ENCODE measurements at regions not wholly inside any gene's neighbourhood (a gene's known extent, or its start where the extent isn't known, plus 50 kb on each side); places are given as distances from the start of the nearest gene placed in this dataset.

DNA sequence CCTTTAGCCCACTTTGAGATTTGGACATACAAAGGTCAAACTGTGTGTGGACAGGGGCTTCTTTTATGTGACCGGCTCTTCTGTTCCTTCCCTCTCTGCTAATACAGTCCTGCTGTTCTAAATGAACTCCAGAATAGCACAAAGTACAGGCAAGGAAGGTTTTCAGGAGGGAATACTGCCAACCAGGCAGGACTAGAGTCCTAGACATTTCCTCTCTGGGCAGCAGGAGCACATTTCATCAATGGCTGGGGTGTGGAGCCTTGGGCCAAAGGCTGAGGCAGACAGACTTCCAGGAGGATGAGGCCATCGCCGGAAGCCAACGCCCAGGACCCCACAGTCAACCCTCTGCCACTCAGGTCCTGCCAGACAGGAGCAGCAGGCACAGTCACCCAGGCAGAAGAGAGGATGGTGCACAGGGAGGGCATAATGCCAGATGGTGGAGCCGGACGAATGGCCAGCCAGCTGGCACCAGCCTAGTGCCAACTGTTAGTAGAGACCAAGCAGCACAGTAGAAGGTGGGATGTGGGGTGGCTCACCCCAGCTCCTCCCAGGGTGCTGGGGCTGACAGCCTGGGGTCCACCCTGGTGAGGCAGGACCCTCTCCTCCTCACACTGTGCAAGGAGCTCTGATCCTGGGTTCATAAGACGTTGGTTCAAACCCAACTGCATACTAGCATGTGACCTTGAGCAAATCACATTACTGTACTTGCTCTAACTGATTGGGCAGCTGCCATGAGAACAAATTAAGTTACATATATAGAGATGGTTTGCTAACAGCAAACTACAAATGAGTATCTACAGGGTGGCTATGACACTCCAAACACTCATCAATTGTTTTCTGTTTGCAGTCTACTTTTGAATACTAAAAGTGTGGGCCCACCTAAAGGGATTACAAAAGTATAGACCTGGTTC lies 410.7 kb downstream of the SIPA1L2 start:
- 93 to 94% methylated on average over 2 to 7 of the region's 7 CpGs for WGBS, 2 experiments (ENCODE audit: insufficient coverage in 1 of 2, insufficient read length in 1 of 2)

DNA sequence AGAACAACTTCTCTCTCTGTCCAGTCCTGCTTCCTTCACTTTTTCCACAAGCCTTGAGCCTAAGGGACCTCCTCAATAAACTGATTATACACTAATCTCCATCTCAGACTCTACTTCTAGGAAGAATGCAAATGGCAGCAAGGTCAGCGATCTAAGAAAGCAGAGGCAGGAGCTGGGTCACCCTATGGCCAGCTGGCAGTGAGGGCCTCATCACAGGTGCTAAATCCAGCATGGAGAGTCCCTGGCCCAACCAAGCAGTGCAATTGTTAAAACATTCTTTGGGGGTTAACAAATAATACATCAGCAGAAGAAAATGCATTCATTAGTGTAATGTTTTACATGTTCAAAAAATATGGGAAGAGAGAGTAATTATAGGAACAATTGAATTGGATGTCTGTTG lies 416.0 kb downstream of the SIPA1L2 start:
- no peak for DNase-seq
- no peaks in the 10 kb centered on the region for H3K9me3 ChIP-seq (ENCODE audit: control insufficient read depth, low read length)
- H3K4me3 Mint-ChIP-seq, result no peak overlapping the region
- WGBS, 2 experiments (ENCODE audit: insufficient coverage in 1 of 2, insufficient read length in 1 of 2), result 91 to 100% methylated on average over 1 of the region's 1 CpG
- TF ChIP-seq, protein P1, sequence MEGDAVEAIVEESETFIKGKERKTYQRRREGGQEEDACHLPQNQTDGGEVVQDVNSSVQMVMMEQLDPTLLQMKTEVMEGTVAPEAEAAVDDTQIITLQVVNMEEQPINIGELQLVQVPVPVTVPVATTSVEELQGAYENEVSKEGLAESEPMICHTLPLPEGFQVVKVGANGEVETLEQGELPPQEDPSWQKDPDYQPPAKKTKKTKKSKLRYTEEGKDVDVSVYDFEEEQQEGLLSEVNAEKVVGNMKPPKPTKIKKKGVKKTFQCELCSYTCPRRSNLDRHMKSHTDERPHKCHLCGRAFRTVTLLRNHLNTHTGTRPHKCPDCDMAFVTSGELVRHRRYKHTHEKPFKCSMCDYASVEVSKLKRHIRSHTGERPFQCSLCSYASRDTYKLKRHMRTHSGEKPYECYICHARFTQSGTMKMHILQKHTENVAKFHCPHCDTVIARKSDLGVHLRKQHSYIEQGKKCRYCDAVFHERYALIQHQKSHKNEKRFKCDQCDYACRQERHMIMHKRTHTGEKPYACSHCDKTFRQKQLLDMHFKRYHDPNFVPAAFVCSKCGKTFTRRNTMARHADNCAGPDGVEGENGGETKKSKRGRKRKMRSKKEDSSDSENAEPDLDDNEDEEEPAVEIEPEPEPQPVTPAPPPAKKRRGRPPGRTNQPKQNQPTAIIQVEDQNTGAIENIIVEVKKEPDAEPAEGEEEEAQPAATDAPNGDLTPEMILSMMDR (conservative IDR thresholded peaks at IDR 0.05), result no peak
- no peaks in the 10 kb centered on the region for H3K36me3 ChIP-seq (ENCODE audit: control insufficient read depth, insufficient read depth, low read length)
- H3K27me3 Mint-ChIP-seq (ENCODE audit: insufficient read depth), result peaks cover 8% of the 10 kb centered on the region
- no peak overlapping the region for H3K9ac ChIP-seq (ENCODE audit: extremely low read depth, low read length, poor library complexity, severe bottlenecking)
- no peak overlapping the region for H3K27ac Mint-ChIP-seq
- H3K4me1 Mint-ChIP-seq, result peaks cover 7% of the 10 kb centered on the region
- H3K4me3 ChIP-seq (ENCODE audit: low read length), result no peak overlapping the region
- no peaks in the 10 kb centered on the region for H3K9me3 Mint-ChIP-seq
- no peak overlapping the region for H3K27ac ChIP-seq (ENCODE audit: low read depth, low read length)
- no peaks in the 10 kb centered on the region for H3K36me3 Mint-ChIP-seq (ENCODE audit: low read depth)
- no peaks in the 10 kb centered on the region for H3K27me3 ChIP-seq (ENCODE audit: control insufficient read depth, insufficient read depth, low read length, poor library complexity, severe bottlenecking)
- H3K4me1 ChIP-seq (ENCODE audit: control insufficient read depth, insufficient read depth, low read length), result no peaks in the 10 kb centered on the region

More for the DNA sequence above, 410.7 kb downstream of the SIPA1L2 start:
- Histone ChIP-seq H3K9ac (ENCODE audit: extremely low read depth, low read length, poor library complexity, severe bottlenecking) (no peak overlapping the region), H3K4me1 (ENCODE audit: control insufficient read depth, insufficient read depth, low read length) (no peaks in the 10 kb centered on the region), H3K27ac (ENCODE audit: low read depth, low read length) (no peak overlapping the region), H3K9me3 (ENCODE audit: control insufficient read depth, low read length) (peaks cover 5% of the 10 kb centered on the region), H3K27me3 (ENCODE audit: control insufficient read depth, insufficient read depth, low read length, poor library complexity, severe bottlenecking) (no peaks in the 10 kb centered on the region), H3K4me3 (ENCODE audit: low read length) (no peak overlapping the region), H3K36me3 (ENCODE audit: control insufficient read depth, insufficient read depth, low read length) (no peaks in the 10 kb centered on the region)
- Mint-ChIP-seq H3K27me3 (ENCODE audit: insufficient read depth) (peaks cover 37% of the 10 kb centered on the region), H3K4me1 (peaks cover 5% of the 10 kb centered on the region), H3K4me3 (no peak overlapping the region), H3K27ac (no peak overlapping the region), H3K9me3 (peaks cover 4% of the 10 kb centered on the region), H3K36me3 (ENCODE audit: low read depth) (no peaks in the 10 kb centered on the region)
- TF ChIP-seq, protein P1 (conservative IDR thresholded peaks at IDR 0.05), result no peak
- no peak for DNase-seq

DNA sequence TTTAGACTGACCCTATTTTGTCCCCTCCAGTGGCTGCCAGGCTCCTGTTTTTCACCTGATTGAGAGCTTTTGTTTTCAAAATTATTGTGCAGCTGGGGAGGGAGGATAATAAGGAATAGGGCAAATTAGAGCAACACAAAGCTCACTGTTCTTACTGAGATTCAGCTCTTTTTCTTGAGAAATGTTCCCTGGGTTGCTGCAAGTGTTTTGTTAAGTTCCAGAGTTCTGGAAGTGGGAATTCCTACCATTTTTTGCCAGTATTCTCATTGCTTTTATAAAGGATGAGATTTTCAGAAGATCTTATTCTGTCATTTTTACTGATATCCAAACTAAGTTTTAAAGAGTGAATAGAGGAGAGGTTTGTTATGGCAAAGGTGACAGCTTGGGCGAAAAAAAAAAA lies 417.7 kb downstream of the SIPA1L2 start:
- H3K4me1 Mint-ChIP-seq, result peaks cover 7% of the 10 kb centered on the region
- Histone ChIP-seq H3K36me3 (ENCODE audit: control insufficient read depth, insufficient read depth, low read length) (no peaks in the 10 kb centered on the region), H3K27ac (ENCODE audit: low read depth, low read length) (no peak overlapping the region), H3K27me3 (ENCODE audit: control insufficient read depth, insufficient read depth, low read length, poor library complexity, severe bottlenecking) (no peaks in the 10 kb centered on the region), H3K4me1 (ENCODE audit: control insufficient read depth, insufficient read depth, low read length) (no peaks in the 10 kb centered on the region), H3K9ac (ENCODE audit: extremely low read depth, low read length, poor library complexity, severe bottlenecking) (no peak overlapping the region), H3K4me3 (ENCODE audit: low read length) (no peak overlapping the region), H3K9me3 (ENCODE audit: control insufficient read depth, low read length) (no peaks in the 10 kb centered on the region)
- no peak overlapping the region for H3K27ac Mint-ChIP-seq
- TF ChIP-seq, protein P1 (conservative IDR thresholded peaks at IDR 0.05), result no peak
- H3K36me3 Mint-ChIP-seq (ENCODE audit: low read depth), result no peaks in the 10 kb centered on the region
- H3K9me3 Mint-ChIP-seq, result no peaks in the 10 kb centered on the region
- peak; percentile 8 for DNase-seq
- no peak overlapping the region for H3K4me3 Mint-ChIP-seq
- WGBS, 2 experiments (ENCODE audit: insufficient coverage in 1 of 2, insufficient read length in 1 of 2), result 78 to 86% methylated on average over 1 of the region's 1 CpG
- peaks cover under 1% of the 10 kb centered on the region for H3K27me3 Mint-ChIP-seq (ENCODE audit: insufficient read depth)

Measured in endodermal cell (in vitro differentiated cells).